Stimulated activated CD8-positive, alpha-beta memory T cell treated with anti-CD3 and anti-CD28 coated beads, Interleukin-7, amount 100 ng/mL, for 48 hours (primary cell): ENCODE measurements at regions not wholly inside any gene's neighbourhood (a gene's known extent, or its start where the extent isn't known, plus 50 kb on each side); places are given as distances from the start of the nearest gene placed in this dataset.

Source experiments
- DNase-seq, 2 donors: peaks; one replicate each; pipeline ENCODE4 v3.0.0-alpha.2; 2020; ENCODE audit warnings: low read depth in 1 of 2; ENCODE audit errors: extremely low read depth in 1 of 2

DNA sequence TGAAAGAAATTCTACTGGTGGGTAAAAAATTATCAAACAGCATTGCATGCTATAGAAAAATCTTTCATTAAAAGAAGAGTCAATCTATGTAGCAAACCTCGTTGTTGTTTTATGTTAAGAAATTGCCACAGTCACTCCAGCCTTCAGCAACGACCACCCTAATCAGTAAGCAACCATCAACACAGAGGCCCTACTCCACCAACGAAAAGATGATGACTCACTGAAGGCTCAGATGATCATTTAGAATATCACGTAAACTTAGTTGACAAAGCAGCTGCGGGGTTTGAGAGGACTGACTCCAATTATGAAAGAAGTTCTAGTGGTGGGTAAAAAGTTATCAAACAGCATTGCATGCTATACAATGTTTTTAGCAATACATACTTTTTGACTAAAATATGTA is 242.6 kb downstream of the DRD1 start:
- no peak for DNase-seq

GRCh38 chr5:175195698-175196656 is 248.0 kb downstream of the DRD1 start:
- no peak for DNase-seq

DNA sequence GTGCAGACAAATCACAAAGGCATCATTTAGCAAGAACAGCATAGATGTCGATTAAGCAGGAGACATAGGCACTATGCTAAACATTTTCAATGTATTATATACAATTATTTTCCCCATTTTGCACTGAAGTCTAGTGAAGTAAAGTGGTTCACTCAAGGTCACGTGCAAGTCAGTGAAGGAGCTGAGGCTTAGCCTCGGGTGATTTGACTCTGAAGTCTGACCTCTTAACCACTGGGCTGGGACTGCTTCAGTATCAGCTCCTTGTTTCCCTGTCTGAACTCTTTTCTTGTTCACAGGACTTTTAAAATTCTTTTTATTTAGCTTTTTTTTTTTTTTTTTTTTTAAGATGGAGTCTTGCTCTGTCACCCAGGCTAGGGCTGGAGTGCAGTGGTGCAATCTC is 262.7 kb downstream of the DRD1 start:
- DNase-seq, result no peak

DNA sequence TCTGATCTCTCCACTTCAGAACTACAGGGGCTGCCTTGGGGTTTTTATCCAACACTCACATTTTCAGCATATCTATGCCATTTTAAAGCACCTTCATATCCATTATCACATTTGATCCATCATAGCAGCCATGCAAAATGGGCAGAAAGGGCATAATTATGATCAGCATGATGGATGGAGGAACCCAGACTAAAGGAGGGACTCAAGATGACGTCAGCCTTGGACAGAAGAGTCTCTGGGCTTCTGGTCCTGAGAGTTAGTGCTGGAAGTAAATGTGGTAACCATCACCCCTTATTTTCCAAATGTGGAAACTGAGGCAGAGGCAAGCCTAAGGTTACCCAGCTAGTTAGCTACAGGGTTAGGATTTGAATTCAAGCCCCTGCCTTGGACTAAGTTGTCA is 273.1 kb downstream of the DRD1 start:
- DNase-seq, result no peak

DNA sequence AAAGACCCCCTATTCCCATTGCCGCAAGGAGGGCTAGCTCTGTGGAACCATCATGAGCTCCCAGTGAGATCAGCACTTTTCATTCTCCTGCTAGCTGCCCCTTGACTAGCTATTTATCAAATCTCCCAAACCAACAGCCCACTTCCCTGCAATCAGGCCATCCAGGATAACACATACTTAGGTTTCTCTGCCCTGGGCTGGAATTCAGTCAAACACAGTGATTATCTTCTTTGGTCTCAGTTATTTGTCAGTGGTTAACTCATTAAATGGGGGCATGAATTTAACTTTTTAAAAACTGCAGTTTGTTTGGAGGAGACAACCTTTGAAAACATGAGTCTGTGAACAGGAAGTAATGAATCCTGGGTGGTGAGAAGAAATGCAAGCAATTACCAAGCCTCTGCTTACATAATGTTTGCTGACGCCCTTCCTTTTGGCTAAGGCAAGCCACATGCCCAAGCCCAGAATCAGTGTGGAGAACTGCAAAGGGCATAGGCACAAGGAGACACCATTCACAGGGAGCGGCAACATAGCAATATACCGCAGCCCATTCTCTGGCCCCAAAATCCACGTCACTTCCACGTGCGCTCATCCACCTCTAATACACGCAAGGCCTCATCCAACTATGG is 275.0 kb downstream of the DRD1 start:
- no peak for DNase-seq

DNA sequence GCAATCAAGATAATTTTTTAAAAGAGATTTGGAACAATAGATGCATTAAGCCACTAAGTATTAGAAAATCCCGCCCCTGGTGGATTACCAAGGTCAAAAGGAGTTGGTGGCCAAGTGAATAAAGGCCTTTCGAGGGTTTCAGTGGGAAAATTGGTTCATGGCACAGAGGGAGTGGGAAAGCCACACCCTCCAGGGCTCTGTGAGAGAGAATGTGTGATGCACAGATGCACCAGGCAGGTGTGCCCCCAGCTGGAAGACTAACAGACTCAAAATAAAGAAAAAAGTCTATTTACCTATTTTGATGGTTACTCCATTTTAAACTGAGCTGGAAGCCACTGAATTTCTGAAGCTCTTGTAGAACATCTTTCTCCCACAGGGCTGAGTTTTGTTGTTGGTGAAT is 278.0 kb downstream of the DRD1 start:
- DNase-seq, result no peak

DNA sequence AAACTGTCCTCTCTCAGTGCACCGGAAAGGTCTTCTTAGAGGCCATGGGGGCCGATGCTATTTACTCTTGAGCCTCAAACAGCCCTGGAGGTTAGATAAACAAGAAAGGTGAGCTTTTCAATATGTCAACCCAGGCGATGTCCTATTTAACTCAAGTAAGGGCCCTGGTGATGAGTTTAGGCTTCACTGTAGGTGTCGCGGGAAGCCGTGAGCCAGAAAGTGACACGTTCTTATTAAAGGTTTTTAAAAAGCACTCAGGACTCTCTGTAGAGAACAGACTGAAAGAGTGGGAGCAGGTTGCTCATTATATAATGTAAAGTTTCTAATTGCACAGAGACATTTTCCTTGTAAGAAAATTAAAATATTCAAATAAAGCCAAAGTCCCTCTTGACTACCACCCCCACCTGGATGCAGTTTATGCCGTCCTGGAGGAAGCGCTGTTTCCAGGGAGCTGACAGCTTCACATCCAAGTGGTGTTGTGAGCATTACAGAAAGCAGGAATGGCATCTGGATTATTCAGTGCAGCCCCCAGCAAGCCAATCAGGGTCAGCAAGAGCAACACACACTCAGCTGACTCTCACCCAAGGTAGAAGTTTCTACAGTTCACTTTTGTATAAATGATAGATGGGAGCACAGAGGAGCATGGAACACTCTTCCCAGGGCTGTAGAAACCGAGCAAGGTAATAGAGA is 280.3 kb downstream of the DRD1 start:
- no peak for DNase-seq

- no peak for DNase-seq
Measured at GRCh38 chr5:175162036-175162435, 281.9 kb downstream of the DRD1 start.

- DNase-seq, result no peak
Measured at GRCh38 chr5:175159956-175160355, 284.0 kb downstream of the DRD1 start.

DNA sequence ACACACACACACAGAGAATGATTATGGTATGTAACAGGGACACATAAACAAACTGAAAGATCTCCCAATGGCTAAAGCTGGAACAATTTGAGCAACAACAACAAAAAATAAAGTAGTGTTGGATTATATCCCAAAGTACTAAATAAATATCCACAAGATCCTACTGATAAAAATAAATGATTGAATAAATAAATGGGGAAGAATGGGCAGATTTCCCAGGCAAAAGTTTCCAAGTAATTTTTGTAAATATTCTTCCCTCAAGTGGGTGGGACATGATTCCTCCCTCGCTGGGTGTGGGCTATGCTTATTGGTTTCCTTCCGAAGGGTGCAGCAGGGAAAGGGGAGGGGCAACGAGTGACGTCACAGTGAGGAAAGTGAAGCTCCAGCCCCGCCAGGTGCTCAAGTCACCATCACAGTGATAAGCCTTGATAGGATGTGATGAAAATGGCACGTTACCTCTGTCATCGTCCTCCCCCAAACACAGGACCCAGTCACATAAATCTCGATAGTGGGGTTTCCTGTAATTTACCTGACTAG is 295.3 kb downstream of the DRD1 start:
- DNase-seq, result no peak

DNA sequence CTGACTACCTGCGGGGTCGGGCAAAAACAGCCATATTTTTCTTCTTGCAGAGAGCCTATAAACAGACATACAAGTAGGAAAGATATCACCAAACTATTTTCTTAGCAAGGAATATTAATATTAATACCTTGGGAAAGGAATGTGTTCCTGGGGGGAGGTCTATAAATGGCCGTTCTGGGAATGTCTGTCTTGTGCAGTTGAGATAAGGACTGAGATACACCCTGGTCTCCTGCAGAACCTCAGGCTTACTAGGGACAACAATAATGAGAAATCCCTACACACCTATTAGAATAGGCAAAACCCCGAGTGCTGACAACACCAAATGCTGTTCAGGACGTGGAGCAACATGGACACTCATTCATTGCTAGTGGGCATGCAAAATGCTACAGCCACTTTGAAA is 297.2 kb downstream of the DRD1 start:
- DNase-seq, result no peak

DNA sequence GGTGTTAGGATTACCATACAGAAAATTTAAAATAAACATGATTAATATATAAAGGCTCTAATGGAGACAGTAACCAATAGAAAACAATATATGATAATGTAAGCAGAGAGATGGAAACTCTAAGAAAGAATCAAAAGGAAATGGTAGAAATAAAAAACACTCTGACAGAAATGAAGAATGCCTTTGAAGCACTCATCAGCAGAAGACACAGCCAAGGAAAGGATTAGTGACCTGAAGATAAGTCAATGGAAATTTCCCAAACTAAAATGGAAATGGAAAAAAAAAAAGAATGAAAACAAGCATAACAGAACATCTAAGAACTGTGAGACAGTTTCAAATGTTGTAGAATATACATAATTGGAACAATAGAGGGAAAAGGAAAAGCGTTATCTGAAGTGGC is 302.6 kb downstream of the DRD1 start:
- no peak for DNase-seq

- no peak for DNase-seq
Measured at GRCh38 chr5:175133185-175133584, 310.8 kb downstream of the DRD1 start.

DNA sequence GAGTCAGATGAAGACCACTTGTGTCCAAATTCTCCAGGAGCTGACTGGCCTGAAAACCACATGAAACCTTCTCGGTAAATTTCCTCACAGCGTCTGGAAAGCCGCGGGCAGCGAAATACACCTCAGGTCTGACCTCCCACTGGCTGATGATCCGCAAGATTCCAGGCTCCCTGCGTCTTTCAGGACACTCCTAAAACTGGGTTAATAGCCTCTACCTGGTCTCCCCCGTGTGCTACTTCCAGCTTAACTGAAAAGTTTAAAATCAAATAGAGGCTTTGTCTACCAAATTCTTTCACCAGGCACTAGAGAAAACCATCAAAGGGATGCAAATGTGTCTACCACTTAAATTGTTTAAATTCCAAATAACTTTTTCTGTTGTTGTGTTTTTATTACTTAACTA is 312.6 kb downstream of the DRD1 start:
- DNase-seq, result no peak

GRCh38 chr5:175129619-175130018 is 314.4 kb downstream of the DRD1 start:
- DNase-seq, result no peak

DNA sequence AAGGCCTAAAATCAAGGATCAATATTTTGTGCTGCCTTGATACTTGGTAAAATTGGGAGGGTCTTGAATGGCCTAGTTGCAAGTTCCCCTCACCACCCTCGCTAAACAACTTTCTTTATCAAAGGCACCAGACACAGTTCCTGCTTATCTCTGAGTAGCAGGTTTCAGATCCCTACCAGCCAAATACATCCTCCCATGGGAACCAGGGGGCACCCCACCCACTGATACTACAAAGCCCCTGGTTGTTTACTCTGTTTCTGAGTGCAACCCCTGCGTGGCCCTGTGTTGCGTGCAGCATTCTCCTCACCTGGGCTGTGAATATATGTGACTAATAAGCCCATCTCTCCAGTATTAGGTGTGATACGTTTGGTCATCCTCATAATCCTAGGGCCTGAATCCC is 314.9 kb downstream of the DRD1 start:
- DNase-seq, result no peak

GRCh38 chr5:175124821-175125220 is 319.2 kb downstream of the DRD1 start:
- no peak for DNase-seq

DNA sequence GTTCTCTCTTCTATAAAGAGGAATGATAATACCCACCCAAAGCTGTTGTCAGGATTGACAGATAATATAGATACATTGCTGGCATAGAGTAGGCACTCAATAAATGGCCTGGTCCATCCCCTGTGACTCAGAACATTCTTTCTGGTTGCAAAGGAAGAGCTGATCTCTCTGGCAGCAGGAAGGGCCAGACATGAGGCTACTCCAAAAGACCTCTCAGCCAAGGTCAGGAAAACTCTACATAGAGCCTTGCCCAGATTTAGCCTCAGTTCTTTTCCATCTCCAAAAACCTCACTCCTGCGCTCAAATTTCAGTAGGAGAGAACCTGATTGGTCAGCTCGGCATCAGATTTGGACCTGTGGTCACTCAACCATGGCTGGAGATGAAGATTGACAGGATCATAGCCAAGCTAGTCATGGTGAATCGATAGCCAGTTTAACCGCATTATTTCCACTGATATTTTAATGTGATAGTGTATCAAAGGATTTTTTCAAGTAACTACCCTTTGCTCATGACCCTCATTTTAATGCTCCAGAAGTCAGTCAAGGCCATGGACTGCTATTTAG is 319.6 kb downstream of the DRD1 start:
- DNase-seq, result no peak

DNA sequence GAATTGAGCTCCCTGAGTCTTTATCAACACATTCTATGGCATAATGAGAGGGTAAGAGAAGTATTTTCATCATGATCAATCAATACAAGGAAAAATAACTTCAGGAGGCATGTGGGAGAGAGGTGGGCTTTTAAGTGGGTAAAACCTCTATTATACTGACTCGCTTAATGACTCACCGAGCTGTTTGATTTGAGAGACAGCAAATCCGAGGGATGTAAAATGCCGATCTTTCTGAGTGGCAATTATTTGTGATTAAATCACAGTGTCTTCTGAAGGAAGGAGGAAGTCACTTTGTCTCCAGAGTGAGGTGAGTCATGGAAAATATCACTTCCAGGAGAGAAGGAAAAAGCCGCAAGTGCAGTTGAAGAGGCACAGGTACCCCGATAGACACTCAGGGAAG is 320.4 kb downstream of the DRD1 start:
- DNase-seq, result no peak

- no peak for DNase-seq
Measured at GRCh38 chr5:175121457-175121856, 322.5 kb downstream of the DRD1 start.

- DNase-seq, result no peak
Measured at GRCh38 chr5:175120412-175120811, 323.6 kb downstream of the DRD1 start.
